H1 (cell line): ENCODE measurements at regions not wholly inside any gene's neighbourhood (a gene's known extent, or its start where the extent isn't known, plus 50 kb on each side); places are given as distances from the start of the nearest gene placed in this dataset.

Source experiments
- CTCF ChIA-PET: fragments of 300-600 bp; sonication (Branson Sonifier 250); formaldehyde crosslinking; loops from one replicate; lab custom pipeline; 2021; ENCODE audit not compliant: partially characterized antibody; lab: Charles Lee
- POLR2A ChIA-PET: fragments of 300-600 bp; sonication (Branson Sonifier 250); formaldehyde crosslinking; loops from one replicate; lab custom pipeline; 2021; ENCODE audit warnings: inconsistent platforms; ENCODE audit not compliant: partially characterized antibody; lab: Charles Lee
- DNase-seq, 2 experiments: peaks; one replicate each; pipeline versions ENCODE4 v3.0.0 to v3.0.0-alpha.2; 2010 to 2022; ENCODE audit warnings: low spot score in 2 of 2, low read depth in 1 of 2, mixed read lengths in 1 of 2
- FAIRE-seq: peaks from 2 replicates; lab custom pipeline; 2011; peaks lifted over from hg19 to GRCh38; lab: Jason Lieb, UNC
- H2AFZ ChIP-seq: 2 replicates; pipeline ENCODE4 v1.8.1; 2012; ENCODE audit warnings: low read length, inconsistent platforms
- H2AK5ac ChIP-seq: 2 replicates; pipeline ENCODE4 v1.6.1; 2013; ENCODE audit warnings: low read depth, low read length
- H2BK120ac ChIP-seq: replicated peaks from 2 replicates; pipeline ENCODE3; 2013; ENCODE audit warnings: low read depth, low read length, inconsistent platforms
- H2BK12ac ChIP-seq: 2 replicates; pipeline ENCODE4 v1.6.1; 2013; ENCODE audit warnings: low read depth, low read length
- H2BK15ac ChIP-seq: 2 replicates; pipeline ENCODE4 v1.6.1; 2013; ENCODE audit warnings: low read length
- H2BK20ac ChIP-seq: 2 replicates; pipeline ENCODE4 v1.6.1; 2013; ENCODE audit warnings: low read length
- H2BK5ac ChIP-seq: 2 replicates; pipeline ENCODE4 v1.6.1; 2013; ENCODE audit warnings: low read depth, low read length
- H3K14ac ChIP-seq: 2 replicates; pipeline ENCODE4 v1.6.1; 2013; ENCODE audit warnings: inconsistent platforms; ENCODE audit not compliant: insufficient read length
- H3K18ac ChIP-seq: 2 replicates; pipeline ENCODE4 v1.6.1; 2013; ENCODE audit warnings: low read length; ENCODE audit errors: extremely low read depth
- H3K23ac ChIP-seq: 2 replicates; pipeline ENCODE4 v1.6.1; 2013; ENCODE audit warnings: inconsistent platforms; ENCODE audit not compliant: insufficient read length
- H3K23me2 ChIP-seq: 2 replicates; pipeline ENCODE4 v1.6.1; 2013; ENCODE audit warnings: low read depth, low read length
- H3K27ac ChIP-seq: 2 replicates; pipeline ENCODE4 v1.6.1; 2011; ENCODE audit warnings: low read depth, low read length, inconsistent platforms
- H3K27me3 ChIP-seq, 4 experiments: replicated peaks in 1 of 4; 1 replicate in 1 of 4; 2 replicates in 3 of 4; pipeline versions ENCODE4 v1.6.1 to v1.8.1; 2011 to 2013; ENCODE audit warnings: low read length in 3 of 4, mild to moderate bottlenecking in 3 of 4, inconsistent platforms in 2 of 4, mixed read lengths in 2 of 4, moderate library complexity in 1 of 4; ENCODE audit not compliant: control insufficient read depth in 3 of 4, insufficient read depth in 3 of 4; ENCODE audit errors: extremely low read depth in 1 of 4
- H3K36me3 ChIP-seq, 4 experiments: 2 replicates each; pipeline versions ENCODE4 v1.6.1 to v1.8.1; 2011 to 2013; ENCODE audit warnings: mild to moderate bottlenecking in 4 of 4, low read length in 3 of 4, moderate library complexity in 2 of 4, control low read depth in 1 of 4, inconsistent platforms in 1 of 4; ENCODE audit not compliant: insufficient read depth in 4 of 4, control insufficient read depth in 2 of 4
- H3K4ac ChIP-seq: replicated peaks from 2 replicates; pipeline ENCODE3; 2013; ENCODE audit warnings: low read length, low read depth, mixed read lengths, inconsistent platforms; ENCODE audit not compliant: insufficient read length
- H3K4me1 ChIP-seq, 4 experiments: replicated peaks in 1 of 4; 1 replicate in 1 of 4; 2 replicates in 3 of 4; pipeline versions ENCODE4 v1.6.1 to v1.8.1; 2011 to 2013; ENCODE audit warnings: low read length in 3 of 4, inconsistent platforms in 2 of 4, mixed read lengths in 1 of 4; ENCODE audit not compliant: insufficient read depth in 4 of 4, control insufficient read depth in 3 of 4
- H3K4me2 ChIP-seq, 2 experiments: 2 replicates each; pipeline versions ENCODE4 v1.6.1 to v1.8.1; 2011 to 2013; ENCODE audit warnings: low read depth in 2 of 2, low read length in 2 of 2, control low read depth in 1 of 2, inconsistent platforms in 1 of 2, mild to moderate bottlenecking in 1 of 2; ENCODE audit not compliant: insufficient read depth in 1 of 2
- H3K4me3 ChIP-seq, 4 experiments: fragments of 200-600, 300-600 bp in 1 of 4; sonication (generic), shearing (Covaris generic), sonication (Bioruptor Twin) in 1 of 4; 2 replicates each; pipeline versions ENCODE4 v1.5.1 to v1.8.1; 2011 to 2016; ENCODE audit warnings: low read length in 4 of 4, low read depth in 3 of 4, control low read depth in 2 of 4, inconsistent platforms in 2 of 4, mild to moderate bottlenecking in 2 of 4, mixed read lengths in 1 of 4, moderate library complexity in 1 of 4; ENCODE audit not compliant: insufficient read depth in 2 of 4; ENCODE audit errors: extremely low read depth in 1 of 4
- H3K56ac ChIP-seq: replicated peaks from 2 replicates; pipeline ENCODE3; 2013; ENCODE audit warnings: low read depth, mild to moderate bottlenecking, mixed read lengths, low read length, inconsistent platforms; ENCODE audit not compliant: insufficient read length
- H3K79me1 ChIP-seq: 2 replicates; pipeline ENCODE4 v1.6.1; 2013; ENCODE audit warnings: low read depth, low read length, control low read depth
- H3K79me2 ChIP-seq, 2 experiments: 2 replicates each; pipeline versions ENCODE4 v1.6.1 to v1.8.1; 2012 to 2013; ENCODE audit warnings: low read length in 2 of 2, mild to moderate bottlenecking in 2 of 2, inconsistent platforms in 1 of 2; ENCODE audit not compliant: insufficient read depth in 2 of 2, control insufficient read depth in 1 of 2
- H3K9ac ChIP-seq, 4 experiments: replicated peaks in 1 of 4; 1 replicate in 1 of 4; 2 replicates in 3 of 4; pipeline versions ENCODE4 v1.6.1 to v1.8.1; 2011 to 2013; ENCODE audit warnings: low read depth in 3 of 4, low read length in 3 of 4, control low read depth in 2 of 4, mild to moderate bottlenecking in 2 of 4, moderate library complexity in 2 of 4, inconsistent platforms in 1 of 4; ENCODE audit errors: extremely low read depth in 1 of 4
- H3K9me3 ChIP-seq, 2 experiments: 2 replicates each; pipeline versions ENCODE4 v1.6.1 to v1.8.1; 2012 to 2013; ENCODE audit warnings: mild to moderate bottlenecking in 2 of 2, moderate library complexity in 2 of 2, control low read depth in 1 of 2, inconsistent platforms in 1 of 2, low read depth in 1 of 2, low read length in 1 of 2, mixed read lengths in 1 of 2; ENCODE audit not compliant: insufficient read depth in 2 of 2
- H4K20me1 ChIP-seq, 2 experiments: replicated peaks in 1 of 2; 2 replicates each; pipeline versions ENCODE3 to v1.8.1; 2011 to 2013; ENCODE audit warnings: inconsistent platforms in 2 of 2, low read length in 2 of 2, mild to moderate bottlenecking in 1 of 2; ENCODE audit not compliant: insufficient read depth in 2 of 2, control insufficient read depth in 1 of 2
- H4K5ac ChIP-seq: 2 replicates; pipeline ENCODE4 v1.6.1; 2013; ENCODE audit warnings: low read length, low read depth, mixed read lengths, inconsistent platforms; ENCODE audit not compliant: insufficient read length
- H4K8ac ChIP-seq: 2 replicates; pipeline ENCODE4 v1.8.0; 2013; ENCODE audit warnings: mild to moderate bottlenecking, moderate library complexity, low read length, inconsistent platforms; ENCODE audit not compliant: insufficient read depth; ENCODE audit errors: extremely low read depth
- H4K91ac ChIP-seq: replicated peaks from 2 replicates; pipeline ENCODE3; 2013; ENCODE audit warnings: low read length, mixed read lengths, inconsistent platforms; ENCODE audit not compliant: insufficient read length
- BCL11A ChIP-seq, 2 experiments: IDR thresholded peaks; one replicate each; pipeline ENCODE4 v1.6.1; 2011; ENCODE audit warnings: low read depth in 2 of 2, low read length in 2 of 2, mild to moderate bottlenecking in 2 of 2
- CHD1 ChIP-seq: IDR thresholded peaks from 2 replicates; pipeline ENCODE4 v1.6.1; 2012; ENCODE audit warnings: low read depth, low read length, improper control_type of control experiment
- CTBP2 ChIP-seq: IDR thresholded peaks from 2 replicates; pipeline ENCODE4 v1.7.0; 2011; ENCODE audit warnings: borderline replicate concordance, mild to moderate bottlenecking, moderate library complexity, mixed read lengths, low read length; ENCODE audit not compliant: insufficient read depth, insufficient read length
- EGR1 ChIP-seq: IDR thresholded peaks from 2 replicates; pipeline ENCODE4 v1.6.1; 2011; ENCODE audit warnings: low read depth, low read length, borderline replicate concordance
- HDAC6 ChIP-seq: IDR thresholded peaks from one replicate; pipeline ENCODE4 v1.7.1; 2012; ENCODE audit warnings: low read depth, mild to moderate bottlenecking, inconsistent platforms, low read length, moderate library complexity
- KDM1A ChIP-seq: fragments of 200-600, 300-600 bp; sonication (generic); IDR thresholded peaks from 2 replicates; pipeline ENCODE4 v1.7.1; 2016; ENCODE audit warnings: mild to moderate bottlenecking, low read length, borderline replicate concordance
- KDM5A ChIP-seq: fragments of 200-600 bp; IDR thresholded peaks from 2 replicates; pipeline ENCODE4 v1.7.1; 2012; ENCODE audit warnings: mild to moderate bottlenecking, low read length, inconsistent platforms, mixed read lengths
- POLR2AphosphoS5 ChIP-seq: IDR thresholded peaks from 2 replicates; pipeline ENCODE4 v1.6.1; 2011; ENCODE audit warnings: low read depth, low read length
- SIN3A ChIP-seq, 2 experiments: IDR thresholded peaks in 1 of 2; conservative IDR thresholded peaks in 1 of 2; 2 replicates each; pipeline ENCODE4 v1.6.1; 2011 to 2012; ENCODE audit warnings: low read length in 2 of 2, improper control_type of control experiment in 1 of 2, low read depth in 1 of 2, mild to moderate bottlenecking in 1 of 2
- WGBS, 2 experiments: shearing (Covaris generic) in 1 of 2; methylation state at CpG; one replicate each; pipeline versions ENCODE4 v1.1.6 to v1.1.7; 2013 to 2015; ENCODE audit warnings: low lambda C conversion rate in 2 of 2, mixed read lengths in 2 of 2, inconsistent platforms in 1 of 2, low coverage in 1 of 2, missing lambda C conversion rate in 1 of 2; ENCODE audit not compliant: insufficient replicate concordance in 2 of 2, insufficient coverage in 1 of 2, insufficient read length in 1 of 2; ENCODE audit errors: extremely low coverage in 1 of 2, missing lambda C conversion rate in 1 of 2; 5-methylcytosine and 5-hydroxymethylcytosine counted together

GRCh38 chr3:191646242-191646641 is 185.3 kb downstream of the PYDC2 start:
- Histone ChIP-seq H3K4me3 (no peak overlapping the region), H3K9ac (no peak overlapping the region), H3K9me3 (peaks cover 7 to 18% of the 10 kb centered on the region in 2 experiments), H2BK20ac (no peak overlapping the region), H3K27me3 (no peaks in the 10 kb centered on the region), H3K14ac (no peak overlapping the region), H3K56ac (no peak overlapping the region), H3K36me3 (no peaks in the 10 kb centered on the region), H2AK5ac (no peak overlapping the region), H3K23me2 (no peaks in the 10 kb centered on the region), H4K8ac (no peak overlapping the region), H2AFZ (no peak overlapping the region), H3K4me1 (no peaks in the 10 kb centered on the region), H3K23ac (no peak overlapping the region), H4K91ac (no peak overlapping the region), H3K18ac (no peak overlapping the region), H2BK120ac (no peak overlapping the region), H3K79me2 (no peaks in the 10 kb centered on the region), H3K4me2 (no peak overlapping the region), H3K27ac (no peak overlapping the region), H4K20me1 (no peaks in the 10 kb centered on the region), H2BK15ac (no peak overlapping the region), H2BK12ac (no peak overlapping the region), H3K79me1 (no peaks in the 10 kb centered on the region), H2BK5ac (no peak overlapping the region), H3K4ac (no peak overlapping the region), H4K5ac (no peak overlapping the region)
- POLR2A ChIA-PET, result no interaction called here
- FAIRE-seq (no peak), DNase-seq (no peak)
- CTCF ChIA-PET, result no interaction called here
- 86% methylated on average over 4 of the region's 4 CpGs; no CpG with 5 or more reads in 1 of the 2 experiments for WGBS, 2 experiments
- TF ChIP-seq CHD1, result no peak
- TF ChIP-seq BCL11A (IDR thresholded peaks at IDR 0.05; ENCODE audit: low read depth in 2 of 2, low read length in 2 of 2), result no peak
- TF ChIP-seq POLR2AphosphoS5, result no peak
- TF ChIP-seq KDM1A, result 0 out of 2 replicates have a peak, but pooled peaks have one; percentile 74
- no peak for TF ChIP-seq SIN3A (conservative IDR thresholded peaks at IDR 0.05 in 1 of 2, IDR thresholded peaks at IDR 0.05 in 1 of 2; ENCODE audit: low read depth in 1 of 2, low read length in 2 of 2)
- no peak for TF ChIP-seq CTBP2
- TF ChIP-seq EGR1, result no peak
- TF ChIP-seq HDAC6, result no peak
- no peak for TF ChIP-seq KDM5A
